HG03442 (cell line): ENCODE measurements at regions not wholly inside any gene's neighbourhood (a gene's known extent, or its start where the extent isn't known, plus 50 kb on each side); places are given as distances from the start of the nearest gene placed in this dataset.
"Not testable (repeated sequence)": the region's sequence is repeated elsewhere in the genome, so short reads cannot be mapped to it uniquely, and the experiment has no call there.

Experiments used
- ATAC-seq: cut with Tn5 transposase; IDR thresholded peaks from one replicate; pipeline ENCODE4 v1.9.1; 2021; ENCODE audit warnings: mild to moderate bottlenecking, moderate library complexity; ENCODE audit not compliant: unreplicated experiment

GRCh38 chr13:34349091-34349722 is 531.3 kb downstream of the RFC3 start:
- ATAC-seq: no peak

DNA sequence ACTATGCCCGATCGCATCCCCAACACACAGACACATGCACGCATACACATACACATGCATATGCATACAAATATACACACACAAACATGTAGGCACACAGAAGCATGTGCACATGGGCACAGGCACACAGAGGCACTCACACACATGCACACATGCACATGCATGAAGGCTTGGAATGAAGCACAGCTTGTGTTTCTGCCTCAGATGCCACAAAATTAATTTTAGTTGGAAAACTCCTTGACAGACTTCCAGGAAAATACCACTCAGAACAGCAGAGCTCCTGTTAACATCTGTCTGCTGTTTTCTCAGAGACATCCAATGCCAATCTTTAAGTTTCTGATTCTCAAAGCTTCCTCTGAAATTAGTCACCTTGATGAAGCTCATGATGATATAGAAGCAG is 532.7 kb downstream of the RFC3 start:
- ATAC-seq: no peak

- no peak for ATAC-seq
These were observed 533.2 kb downstream of the RFC3 start for GRCh38 chr13:34351134-34351533.

GRCh38 chr13:34352958-34353357 is 535.0 kb downstream of the RFC3 start:
- no peak for ATAC-seq

GRCh38 chr13:34356686-34357434 is 538.9 kb downstream of the RFC3 start:
- ATAC-seq: no peak

DNA sequence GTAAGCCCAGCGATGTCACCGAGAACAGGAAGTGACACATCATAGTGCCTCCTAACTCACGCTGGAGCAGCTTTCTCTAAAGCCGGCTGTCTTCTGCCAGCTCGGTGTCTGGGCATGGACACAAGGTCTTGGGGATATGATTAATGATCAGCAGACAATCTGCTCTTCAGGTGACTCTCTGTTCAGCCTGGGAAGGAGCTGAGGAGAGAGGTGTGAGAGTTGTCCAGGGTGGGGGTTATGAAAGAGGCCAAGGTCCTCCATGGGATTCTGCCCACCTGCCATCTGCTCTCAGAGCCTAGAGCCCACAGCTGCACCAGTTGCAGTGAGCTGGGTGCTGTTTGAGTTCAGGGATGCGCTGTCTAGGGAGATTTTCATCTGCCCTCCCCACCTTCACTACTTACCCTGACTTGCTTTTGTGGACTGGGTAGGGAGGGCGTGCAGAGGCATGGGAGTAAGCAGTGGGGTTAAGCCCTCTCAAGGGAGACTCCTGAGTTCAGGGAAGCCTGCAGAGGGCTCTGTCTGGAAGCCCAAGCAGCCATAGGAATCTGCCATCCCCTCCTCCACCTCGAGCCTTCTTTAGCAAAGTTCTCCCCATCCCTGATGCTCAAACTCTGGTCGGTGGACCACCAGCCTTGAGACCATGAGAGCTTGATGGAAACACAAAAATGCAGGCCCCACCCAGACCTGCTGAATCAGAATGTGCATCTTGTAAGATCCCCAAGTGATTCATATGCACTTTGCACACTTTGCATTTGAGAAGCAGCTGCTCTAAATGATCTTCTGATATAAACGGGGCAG is 539.7 kb downstream of the RFC3 start:
- no peak for ATAC-seq

GRCh38 chr13:34358811-34359513 is 541.0 kb downstream of the RFC3 start:
- no peak for ATAC-seq

DNA sequence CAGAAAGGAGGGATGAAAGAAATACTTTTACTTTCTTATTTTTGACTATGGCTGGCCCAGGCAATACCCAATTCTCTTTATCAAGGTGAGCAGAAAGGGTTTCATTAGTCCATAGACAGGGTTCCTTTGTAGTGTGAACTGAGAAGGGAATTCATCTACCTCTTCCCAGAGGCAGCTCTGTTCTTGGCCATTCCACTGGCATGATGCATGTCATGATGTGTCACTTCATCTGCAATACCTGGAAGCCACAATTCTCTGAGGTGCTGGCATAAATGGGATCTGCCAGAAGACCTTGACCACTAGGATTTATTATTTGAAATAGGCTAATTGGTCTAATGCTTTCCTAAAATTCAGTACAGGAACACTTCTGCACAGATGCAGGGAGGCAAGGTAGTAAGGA is 542.8 kb downstream of the RFC3 start:
- ATAC-seq: no peak

GRCh38 chr13:34361560-34361959 is 543.6 kb downstream of the RFC3 start:
- ATAC-seq: no peak

GRCh38 chr13:34363266-34363665 is 545.3 kb downstream of the RFC3 start:
- ATAC-seq: no peak

DNA sequence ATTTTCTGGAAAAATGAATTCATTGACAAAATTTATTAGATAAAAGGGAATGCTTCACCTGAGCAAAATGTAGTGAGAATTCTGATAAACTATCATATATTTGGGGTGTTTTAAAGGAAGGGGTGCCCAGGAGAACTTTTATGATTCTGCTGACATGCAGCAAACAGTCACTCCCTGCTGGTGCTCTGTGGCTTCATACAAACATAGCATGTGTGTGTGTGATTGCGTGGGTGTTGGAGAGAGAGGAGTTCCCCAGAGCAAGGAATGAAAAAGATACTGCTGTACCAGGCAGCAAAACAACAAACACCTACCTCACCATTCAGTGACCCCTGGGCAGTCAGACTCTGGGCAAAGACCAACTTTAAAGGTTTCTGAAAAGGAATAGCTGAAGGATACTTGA is 546.7 kb downstream of the RFC3 start:
- no peak for ATAC-seq

- ATAC-seq: no peak
These were observed 552.0 kb downstream of the RFC3 start for GRCh38 chr13:34369931-34370330.

- no peak for ATAC-seq
These were observed 553.2 kb downstream of the RFC3 start for GRCh38 chr13:34371108-34371507.

- no peak for ATAC-seq
These were observed 553.9 kb downstream of the RFC3 start for GRCh38 chr13:34371645-34372395.

- ATAC-seq: no peak
These were observed 554.6 kb downstream of the RFC3 start for GRCh38 chr13:34372581-34372980.

DNA sequence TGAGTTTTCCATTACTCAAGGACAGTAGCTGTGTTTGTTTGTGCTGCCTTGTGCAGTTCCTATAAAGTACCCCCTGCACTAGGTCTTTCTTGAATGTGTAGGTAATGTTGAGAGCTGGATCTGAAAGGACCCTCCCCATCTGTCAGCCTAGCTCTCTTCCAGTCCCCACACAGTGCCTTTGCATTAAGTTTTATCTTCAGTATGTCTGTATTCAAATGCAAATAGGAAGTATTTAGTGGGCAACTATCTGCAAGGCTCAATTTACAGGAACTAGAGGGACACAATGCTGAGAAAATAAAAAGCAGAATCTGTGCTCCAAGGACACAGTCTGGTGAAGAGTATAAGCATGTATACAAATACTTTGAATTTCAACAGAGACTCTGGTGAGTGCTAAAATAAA is 558.5 kb downstream of the RFC3 start:
- ATAC-seq: no peak

DNA sequence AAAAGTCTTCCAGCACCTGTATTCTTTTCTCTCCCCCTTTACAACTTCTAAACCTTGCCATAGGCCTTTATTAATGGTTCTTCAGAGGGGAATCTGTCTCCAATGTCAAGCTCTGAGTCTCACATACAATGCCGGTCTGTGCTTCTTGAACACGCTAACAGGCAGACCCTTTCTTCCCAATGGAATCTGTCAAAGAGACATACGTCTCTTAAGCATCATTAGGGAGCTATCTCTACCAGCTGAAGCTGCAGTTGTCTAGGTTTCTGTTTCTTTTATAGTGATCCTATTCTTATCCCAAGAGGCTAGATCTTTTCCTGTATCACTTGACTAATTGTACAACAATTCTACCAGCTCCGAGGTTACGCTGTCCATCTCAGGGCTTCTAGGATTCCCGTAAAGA is 560.8 kb upstream of the NBEA start:
- no peak for ATAC-seq

GRCh38 chr13:34383728-34384127 is 558.3 kb upstream of the NBEA start:
- no peak for ATAC-seq

DNA sequence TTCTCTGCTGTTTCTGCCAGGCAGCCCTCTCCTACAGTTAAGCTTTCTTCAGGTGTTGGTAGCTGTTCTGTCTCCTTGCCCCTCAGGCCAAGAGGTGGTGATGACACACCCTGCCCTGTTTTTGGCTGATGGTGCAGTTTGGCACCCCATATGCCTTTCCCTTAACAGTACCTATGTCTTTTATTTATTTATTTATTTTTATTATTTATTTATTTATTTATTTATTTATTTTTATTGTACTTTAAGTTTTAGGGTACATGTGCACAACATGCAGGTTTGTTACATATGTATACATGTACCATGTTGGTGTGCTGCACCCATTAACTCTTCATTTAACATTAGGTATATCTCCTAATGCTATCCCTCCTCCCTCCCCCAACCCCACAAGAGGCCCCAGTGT is 555.8 kb upstream of the NBEA start:
- not testable (repeated sequence) for ATAC-seq

DNA sequence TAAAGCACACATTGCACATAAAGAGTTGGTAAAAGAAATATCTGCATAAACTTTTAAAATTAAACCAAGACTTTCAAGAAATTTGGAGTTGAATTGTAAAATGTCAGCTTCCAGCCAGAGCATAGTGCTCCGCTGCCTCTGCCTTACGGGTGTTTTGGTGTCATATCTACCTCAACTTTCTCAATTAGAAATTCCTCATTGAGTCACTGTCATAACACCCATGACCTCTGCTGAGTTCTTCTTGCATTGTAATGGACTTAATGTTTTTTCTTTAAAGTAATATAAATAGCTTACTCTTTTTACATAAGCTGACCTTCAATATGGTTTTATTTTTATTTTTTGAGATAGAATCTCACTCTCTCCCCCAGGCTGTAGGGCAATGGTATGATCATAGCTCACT is 551.0 kb upstream of the NBEA start:
- no peak for ATAC-seq

GRCh38 chr13:34401696-34402095 is 540.4 kb upstream of the NBEA start:
- no peak for ATAC-seq
